CD4-positive, alpha-beta T cell (primary cell): ENCODE measurements at regions not wholly inside any gene's neighbourhood (a gene's known extent, or its start where the extent isn't known, plus 50 kb on each side); places are given as distances from the start of the nearest gene placed in this dataset.

Experiments
- ATAC-seq: fragments of 200-7000 bp; cut with Tn5 transposase; one replicate; pipeline ENCODE4 v1.10.0; 2022; ENCODE audit warnings: mild to moderate bottlenecking; ENCODE audit not compliant: poor library complexity
- CTCF ChIA-PET: fragments of 350-600 bp; sonication (Branson Sonifier 250); formaldehyde crosslinking; loops from one replicate; lab custom pipeline; 2021; ENCODE audit warnings: antibody characterized with exemption, inconsistent platforms; lab: Charles Lee
- POLR2A ChIA-PET: fragments of 350-600 bp; sonication (Branson Sonifier 250); formaldehyde crosslinking; loops from one replicate; lab custom pipeline; 2021; ENCODE audit warnings: antibody characterized with exemption, inconsistent platforms; lab: Charles Lee
- DNase-seq, 14 experiments: peaks; one replicate each; pipeline ENCODE4 v3.0.0-alpha.2; 2013 to 2020; ENCODE audit warnings: mixed read lengths in 2 of 14
- H3K27ac ChIP-seq, 2 donors: one replicate each; pipeline versions ENCODE4 v1.5.1 to v1.7.0; 2013; ENCODE audit warnings: low read length in 2 of 2, low read depth in 1 of 2, mild to moderate bottlenecking in 1 of 2
- H3K27me3 ChIP-seq, 2 experiments: 1 replicate in 1 of 2; 2 replicates in 1 of 2; pipeline versions ENCODE4 v1.6.1 to v1.7.0; 2013; ENCODE audit warnings: low read length in 2 of 2, control low read depth in 1 of 2, mild to moderate bottlenecking in 1 of 2, moderate library complexity in 1 of 2; ENCODE audit not compliant: insufficient read depth in 2 of 2, control insufficient read depth in 1 of 2
- H3K36me3 ChIP-seq: one replicate; pipeline ENCODE4 v1.6.1; 2013; ENCODE audit warnings: low read length, control low read depth; ENCODE audit not compliant: insufficient read depth
- H3K4me1 ChIP-seq: one replicate; pipeline ENCODE4 v1.6.1; 2013; ENCODE audit warnings: low read length, control low read depth; ENCODE audit not compliant: insufficient read depth
- H3K4me3 ChIP-seq: one replicate; pipeline ENCODE4 v1.5.1; 2013; ENCODE audit warnings: mild to moderate bottlenecking, low read length, moderate library complexity
- H3K9me3 ChIP-seq, 2 experiments: 1 replicate in 1 of 2; 2 replicates in 1 of 2; pipeline versions ENCODE4 v1.6.1 to v1.7.0; 2013; ENCODE audit warnings: low read length in 2 of 2, mild to moderate bottlenecking in 2 of 2, control low read depth in 1 of 2, moderate library complexity in 1 of 2; ENCODE audit not compliant: control insufficient read depth in 1 of 2, insufficient read depth in 1 of 2
- H3K27ac Mint-ChIP-seq: one replicate; pipeline ENCODE4 v1.8.0; 2020; ENCODE audit warnings: mixed read lengths
- H3K27me3 Mint-ChIP-seq: one replicate; pipeline ENCODE4 v1.8.0; 2021; ENCODE audit warnings: mixed read lengths
- H3K36me3 Mint-ChIP-seq: one replicate; pipeline ENCODE4 v1.8.0; 2021; ENCODE audit warnings: low read depth, mixed read lengths
- H3K4me1 Mint-ChIP-seq: one replicate; pipeline ENCODE4 v1.8.0; 2021; ENCODE audit warnings: low read depth, mixed read lengths
- H3K4me3 Mint-ChIP-seq: one replicate; pipeline ENCODE4 v1.8.0; 2020; ENCODE audit warnings: mild to moderate bottlenecking, mixed read lengths
- H3K9me3 Mint-ChIP-seq: one replicate; pipeline ENCODE4 v1.8.0; 2020; ENCODE audit warnings: mixed read lengths
- CTCF ChIP-seq: fragments of 200-600 bp; IDR thresholded peaks from one replicate; pipeline ENCODE4 v1.8.0; 2022; ENCODE audit warnings: antibody characterized with exemption, mild to moderate bottlenecking
- intact Hi-C, 2 experiments: fragments of 100-400 bp; cut with DNase I in 1 of 2; cut with micrococcal nuclease in 1 of 2; formaldehyde crosslinking; loops; one replicate each; pipeline versions ENCODE4 v1.15.1 to v1.9.0; 2023 to 2025; cut with DNase I, micrococcal nuclease

- Histone ChIP-seq H3K27me3 (no peaks in the 10 kb centered on the region), H3K9me3 (no peaks in the 10 kb centered on the region), H3K4me3 (no peak overlapping the region), H3K4me1 (no peaks in the 10 kb centered on the region), H3K36me3 (no peaks in the 10 kb centered on the region), H3K27ac (no peak overlapping the region)
- Mint-ChIP-seq H3K4me1 (no peaks in the 10 kb centered on the region), H3K36me3 (no peaks in the 10 kb centered on the region), H3K9me3 (no peaks in the 10 kb centered on the region), H3K4me3 (no peak overlapping the region), H3K27ac (no peak overlapping the region), H3K27me3 (peaks cover 8% of the 10 kb centered on the region)
- CTCF ChIA-PET: no interaction called here
- no peak for ATAC-seq
- intact Hi-C loops: no loop called here
- TF ChIP-seq CTCF: no peak
- no peak for DNase-seq
- POLR2A ChIA-PET: no interaction called here
Observed at GRCh38 chr9:79395755-79396154, 176.0 kb upstream of the TLE4 start.

DNA sequence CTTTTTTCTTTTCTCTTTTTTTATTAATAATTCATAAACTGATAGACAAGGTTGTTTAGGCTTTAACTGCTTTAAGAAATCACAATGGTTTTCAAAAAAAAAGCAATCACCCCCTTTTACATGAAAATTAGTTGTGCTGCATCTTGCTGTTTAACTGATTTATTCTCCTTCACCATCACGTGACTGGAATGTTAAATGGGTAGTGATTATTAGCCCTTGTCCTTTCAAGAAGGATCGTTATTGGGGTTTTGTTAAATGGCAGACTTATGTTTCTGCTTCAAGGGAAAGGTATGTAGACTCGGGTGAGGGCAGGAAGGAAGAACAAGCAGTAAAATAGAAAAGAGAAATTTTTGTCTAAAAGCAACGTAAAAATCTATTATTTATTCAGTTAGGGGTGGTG is 175.6 kb upstream of the TLE4 start:
- Histone ChIP-seq H3K4me3 (no peak overlapping the region), H3K27me3 (no peaks in the 10 kb centered on the region), H3K4me1 (no peaks in the 10 kb centered on the region), H3K36me3 (no peaks in the 10 kb centered on the region), H3K9me3 (no peaks in the 10 kb centered on the region), H3K27ac (no peak overlapping the region)
- ATAC-seq (no peak), DNase-seq (no peak)
- POLR2A ChIA-PET: no interaction called here
- Mint-ChIP-seq H3K4me1 (no peaks in the 10 kb centered on the region), H3K27me3 (peaks cover 8% of the 10 kb centered on the region), H3K36me3 (no peaks in the 10 kb centered on the region), H3K9me3 (no peaks in the 10 kb centered on the region), H3K4me3 (no peak overlapping the region), H3K27ac (no peak overlapping the region)
- TF ChIP-seq CTCF: no peak
- CTCF ChIA-PET: no interaction called here
- intact Hi-C loops: no loop called here

- H3K4me3 ChIP-seq: no peak overlapping the region
- Mint-ChIP-seq H3K27me3 (no peaks in the 10 kb centered on the region), H3K4me3 (no peak overlapping the region), H3K4me1 (no peaks in the 10 kb centered on the region), H3K36me3 (no peaks in the 10 kb centered on the region), H3K9me3 (no peaks in the 10 kb centered on the region), H3K27ac (no peak overlapping the region)
- no peaks in the 10 kb centered on the region for H3K27me3 ChIP-seq
- H3K27ac ChIP-seq: no peak overlapping the region
- ChIA-PET POLR2A (no interaction called here), CTCF (no interaction called here)
- H3K36me3 ChIP-seq: no peaks in the 10 kb centered on the region
- no peaks in the 10 kb centered on the region for H3K4me1 ChIP-seq
- peak; percentile 48 for ATAC-seq
- TF ChIP-seq CTCF: peak; percentile 26
- intact Hi-C loops: loop anchor here in 1 of 2 experiments (10.0 kb wide), 1 partner anchor 171 kb away; the partner anchor contains the start of gene TLE4
- H3K9me3 ChIP-seq: no peaks in the 10 kb centered on the region
- DNase-seq: peak in 7 of 14 experiments; percentile 1 to 21 (median 8)
Observed at GRCh38 chr9:79403495-79403894, 168.3 kb upstream of the TLE4 start.
